BJ (cell line): ENCODE measurements at regions not wholly inside any gene's neighbourhood (a gene's known extent, or its start where the extent isn't known, plus 50 kb on each side); places are given as distances from the start of the nearest gene placed in this dataset.

Experiments used
- CTCF ChIA-PET: fragments of 350-600 bp; formaldehyde crosslinking; extraction: SDS; loops from one replicate; lab custom pipeline; 2021; ENCODE audit warnings: antibody characterized with exemption, inconsistent platforms; lab: Yijun Ruan, JAX
- POLR2A ChIA-PET: fragments of 300-600 bp; sonication (Branson Sonifier 250); formaldehyde crosslinking; extraction: SDS; loops from one replicate; lab custom pipeline; 2021; ENCODE audit warnings: antibody characterized with exemption; lab: Charles Lee
- DNase-seq: peaks from one replicate; pipeline ENCODE4 v3.0.0-alpha.2; 2011; ENCODE audit warnings: low read depth
- H3K27me3 ChIP-seq: 2 replicates; pipeline ENCODE4 v1.6.0; 2011; ENCODE audit warnings: low read length; ENCODE audit not compliant: control insufficient read depth, insufficient read depth
- H3K36me3 ChIP-seq: 2 replicates; pipeline ENCODE4 v1.5.1; 2011; ENCODE audit warnings: low read length; ENCODE audit not compliant: control insufficient read depth, insufficient read depth
- H3K4me3 ChIP-seq: 2 replicates; pipeline ENCODE4 v1.5.1; 2011; ENCODE audit warnings: low read depth, mild to moderate bottlenecking, control low read depth, low read length
- CTCF ChIP-seq: IDR thresholded peaks from 2 replicates; pipeline ENCODE4 v1.5.1; 2011; ENCODE audit warnings: low read depth, mild to moderate bottlenecking, control low read depth, inconsistent platforms, low read length, moderate library complexity; ENCODE audit not compliant: insufficient read depth

GRCh38 chr10:33935350-33935749 lies 600.9 kb upstream of the NRP1 start:
- Histone ChIP-seq H3K27me3 (peaks cover 5% of the 10 kb centered on the region), H3K36me3 (no peaks in the 10 kb centered on the region), H3K4me3 (no peak overlapping the region)
- DNase-seq, result no peak
- TF ChIP-seq CTCF, result no peak
- POLR2A ChIA-PET, result no interaction called here
- CTCF ChIA-PET, result no interaction called here

- DNase-seq, result no peak
- ChIA-PET CTCF (no interaction called here), POLR2A (no interaction called here)
- peaks cover 3% of the 10 kb centered on the region; the same call in 1 of the 2 replicates for H3K27me3 ChIP-seq
- no peaks in the 10 kb centered on the region for H3K36me3 ChIP-seq
- H3K4me3 ChIP-seq, result no peak overlapping the region
- no peak for TF ChIP-seq CTCF
Measured at GRCh38 chr10:33930079-33930478, 595.6 kb upstream of the NRP1 start.

- ChIA-PET POLR2A (no interaction called here), CTCF (interaction anchor here (1.1 kb wide), 1 partner anchor 10 kb away, joined by 3 read pairs; no protein-coding TSS in a partner anchor)
- no peak overlapping the region for H3K4me3 ChIP-seq
- H3K36me3 ChIP-seq, result no peaks in the 10 kb centered on the region
- no peak for TF ChIP-seq CTCF
- no peak for DNase-seq
- H3K27me3 ChIP-seq, result peaks cover 3% of the 10 kb centered on the region; the same call in 1 of the 2 replicates
Measured at GRCh38 chr10:33927347-33927746, 592.9 kb upstream of the NRP1 start.

GRCh38 chr10:33921970-33922605 lies 587.6 kb upstream of the NRP1 start:
- DNase-seq, result no peak
- ChIA-PET POLR2A (no interaction called here), CTCF (interaction anchor here (0.8 kb wide), 1 partner anchor 15 kb away, joined by 3 read pairs; no protein-coding TSS in a partner anchor)
- H3K36me3 ChIP-seq, result no peaks in the 10 kb centered on the region
- peaks cover 4% of the 10 kb centered on the region; the same call in 1 of the 2 replicates for H3K27me3 ChIP-seq
- TF ChIP-seq CTCF, result no peak
- H3K4me3 ChIP-seq, result no peak overlapping the region

GRCh38 chr10:33920351-33920750 lies 585.9 kb upstream of the NRP1 start:
- ChIA-PET CTCF (no interaction called here), POLR2A (no interaction called here)
- Histone ChIP-seq H3K36me3 (no peaks in the 10 kb centered on the region), H3K27me3 (peaks cover 3% of the 10 kb centered on the region; the same call in 1 of the 2 replicates), H3K4me3 (no peak overlapping the region)
- no peak for DNase-seq
- no peak for TF ChIP-seq CTCF
